ENCODE measurements at regions not wholly inside any gene's neighbourhood (a gene's known extent, or its start where the extent isn't known, plus 50 kb on each side); places are given as distances from the start of the nearest gene placed in this dataset.

- Histone ChIP-seq H3K18ac (ENCODE audit: low read depth in 1 of 2, low read length in 2 of 2) (no peak overlapping the region), H3K9ac (ENCODE audit: low read length) (no peak overlapping the region), H3K23ac (ENCODE audit: low read length in 2 of 2) (no peak overlapping the region), H2BK15ac (ENCODE audit: low read depth, poor library complexity, severe bottlenecking) (no peak overlapping the region), H3K79me1 (replicated peaks; ENCODE audit: low read length, poor library complexity, severe bottlenecking) (no peaks in the 10 kb centered on the region), H2BK12ac (ENCODE audit: low read length in 2 of 2) (no peak overlapping the region), H2BK120ac (ENCODE audit: low read depth, low read length) (no peak overlapping the region), H4K8ac (ENCODE audit: low read length) (no peak overlapping the region), H3K4me3 (ENCODE audit: insufficient read depth in 1 of 2, low read depth in 1 of 2, low read length in 2 of 2) (no peak overlapping the region), H3K36me3 (ENCODE audit: control insufficient read depth in 1 of 2, insufficient read depth in 2 of 2, low read depth in 1 of 2, low read length in 2 of 2) (no peaks in the 10 kb centered on the region), H3K9me3 (ENCODE audit: control insufficient read depth, low read length) (no peaks in the 10 kb centered on the region), H3K27ac (ENCODE audit: low read length, poor library complexity, severe bottlenecking) (no peak overlapping the region), H2AFZ (ENCODE audit: low read depth, low read length) (no peak overlapping the region), H3K27me3 (ENCODE audit: control insufficient read depth in 1 of 2, insufficient read depth in 1 of 2, low read length in 2 of 2) (no peaks in the 10 kb centered on the region), H3K4me1 (ENCODE audit: control insufficient read depth, insufficient read depth, low read depth, low read length) (no peaks in the 10 kb centered on the region), H2BK5ac (ENCODE audit: low read depth, low read length, poor library complexity, severe bottlenecking) (no peak overlapping the region), H3K4ac (ENCODE audit: low read depth in 1 of 2, low read length in 2 of 2) (no peak overlapping the region), H3K14ac (ENCODE audit: low read length in 2 of 2) (no peak overlapping the region), H2AK5ac (ENCODE audit: low read length, severe bottlenecking) (no peak overlapping the region), H3K4me2 (ENCODE audit: low read length, poor library complexity, severe bottlenecking) (no peak overlapping the region), H4K91ac (ENCODE audit: low read length) (no peak overlapping the region)
- WGBS, result 58% methylated on average over 1 of the region's 2 CpGs
- DNase-seq, result peak; percentile 7
Measured at GRCh38 chr11:22927793-22928192, 67.5 kb upstream of the CCDC179 start.

- Histone ChIP-seq H3K18ac (ENCODE audit: low read depth in 1 of 2, low read length in 2 of 2) (no peak overlapping the region), H3K4me2 (ENCODE audit: low read length, poor library complexity, severe bottlenecking) (no peak overlapping the region), H3K4ac (ENCODE audit: low read depth in 1 of 2, low read length in 2 of 2) (no peak overlapping the region), H3K27me3 (ENCODE audit: control insufficient read depth in 1 of 2, insufficient read depth in 1 of 2, low read length in 2 of 2) (no peaks in the 10 kb centered on the region), H2BK15ac (ENCODE audit: low read depth, poor library complexity, severe bottlenecking) (no peak overlapping the region), H4K8ac (ENCODE audit: low read length) (no peak overlapping the region), H2BK5ac (ENCODE audit: low read depth, low read length, poor library complexity, severe bottlenecking) (no peak overlapping the region), H2AFZ (ENCODE audit: low read depth, low read length) (no peak overlapping the region), H3K14ac (ENCODE audit: low read length in 2 of 2) (no peak overlapping the region), H2BK120ac (ENCODE audit: low read depth, low read length) (no peak overlapping the region), H3K27ac (ENCODE audit: low read length, poor library complexity, severe bottlenecking) (no peak overlapping the region), H3K36me3 (ENCODE audit: control insufficient read depth in 1 of 2, insufficient read depth in 2 of 2, low read depth in 1 of 2, low read length in 2 of 2) (no peaks in the 10 kb centered on the region), H3K79me1 (replicated peaks; ENCODE audit: low read length, poor library complexity, severe bottlenecking) (no peaks in the 10 kb centered on the region), H3K4me3 (ENCODE audit: insufficient read depth in 1 of 2, low read depth in 1 of 2, low read length in 2 of 2) (no peak overlapping the region), H3K4me1 (ENCODE audit: control insufficient read depth, insufficient read depth, low read depth, low read length) (no peaks in the 10 kb centered on the region), H3K23ac (ENCODE audit: low read length in 2 of 2) (no peak overlapping the region), H2AK5ac (ENCODE audit: low read length, severe bottlenecking) (no peak overlapping the region), H4K91ac (ENCODE audit: low read length) (no peak overlapping the region), H2BK12ac (ENCODE audit: low read length in 2 of 2) (no peak overlapping the region), H3K9ac (ENCODE audit: low read length) (no peak overlapping the region), H3K9me3 (ENCODE audit: control insufficient read depth, low read length) (no peaks in the 10 kb centered on the region)
- peak; percentile 7 for DNase-seq
- WGBS, result 82% methylated on average over 4 of the region's 5 CpGs
Measured at GRCh38 chr11:22928207-22928917, 68.1 kb upstream of the CCDC179 start.

GRCh38 chr11:22930816-22931594 lies 70.7 kb upstream of the CCDC179 start:
- no peak overlapping the region for H3K4me2 ChIP-seq (ENCODE audit: low read length, poor library complexity, severe bottlenecking)
- H2AK5ac ChIP-seq (ENCODE audit: low read length, severe bottlenecking), result no peak overlapping the region
- H3K9ac ChIP-seq (ENCODE audit: low read length), result no peak overlapping the region
- no peak overlapping the region for H2BK12ac ChIP-seq (ENCODE audit: low read length in 2 of 2)
- no peak overlapping the region for H2AFZ ChIP-seq (ENCODE audit: low read depth, low read length)
- H3K27ac ChIP-seq (ENCODE audit: low read length, poor library complexity, severe bottlenecking), result no peak overlapping the region
- H3K27me3 ChIP-seq (ENCODE audit: control insufficient read depth in 1 of 2, insufficient read depth in 1 of 2, low read length in 2 of 2), result no peaks in the 10 kb centered on the region
- H3K4me3 ChIP-seq (ENCODE audit: insufficient read depth in 1 of 2, low read depth in 1 of 2, low read length in 2 of 2), result no peak overlapping the region
- no peak for DNase-seq
- WGBS, result 82% methylated on average over 5 of the region's 5 CpGs
- H3K23ac ChIP-seq (ENCODE audit: low read length in 2 of 2), result no peak overlapping the region
- no peak overlapping the region for H2BK5ac ChIP-seq (ENCODE audit: low read depth, low read length, poor library complexity, severe bottlenecking)
- H3K18ac ChIP-seq (ENCODE audit: low read depth in 1 of 2, low read length in 2 of 2), result no peak overlapping the region
- H3K9me3 ChIP-seq (ENCODE audit: control insufficient read depth, low read length), result no peaks in the 10 kb centered on the region
- no peak overlapping the region for H3K14ac ChIP-seq (ENCODE audit: low read length in 2 of 2)
- no peak overlapping the region for H4K91ac ChIP-seq (ENCODE audit: low read length)
- H3K79me1 ChIP-seq (replicated peaks; ENCODE audit: low read length, poor library complexity, severe bottlenecking), result no peaks in the 10 kb centered on the region
- H4K8ac ChIP-seq (ENCODE audit: low read length), result no peak overlapping the region
- H3K4me1 ChIP-seq (ENCODE audit: control insufficient read depth, insufficient read depth, low read depth, low read length), result no peaks in the 10 kb centered on the region
- H3K4ac ChIP-seq (ENCODE audit: low read depth in 1 of 2, low read length in 2 of 2), result no peak overlapping the region
- no peaks in the 10 kb centered on the region for H3K36me3 ChIP-seq (ENCODE audit: control insufficient read depth in 1 of 2, insufficient read depth in 2 of 2, low read depth in 1 of 2, low read length in 2 of 2)
- no peak overlapping the region for H2BK120ac ChIP-seq (ENCODE audit: low read depth, low read length)
- no peak overlapping the region for H2BK15ac ChIP-seq (ENCODE audit: low read depth, poor library complexity, severe bottlenecking)

- Histone ChIP-seq H3K18ac (ENCODE audit: low read depth in 1 of 2, low read length in 2 of 2) (no peak overlapping the region), H2BK5ac (ENCODE audit: low read depth, low read length, poor library complexity, severe bottlenecking) (no peak overlapping the region), H3K4me1 (ENCODE audit: control insufficient read depth, insufficient read depth, low read depth, low read length) (no peaks in the 10 kb centered on the region), H3K9ac (ENCODE audit: low read length) (no peak overlapping the region), H3K4me2 (ENCODE audit: low read length, poor library complexity, severe bottlenecking) (no peak overlapping the region), H3K4me3 (ENCODE audit: insufficient read depth in 1 of 2, low read depth in 1 of 2, low read length in 2 of 2) (no peak overlapping the region), H3K23ac (ENCODE audit: low read length in 2 of 2) (no peak overlapping the region), H3K9me3 (ENCODE audit: control insufficient read depth, low read length) (no peaks in the 10 kb centered on the region), H4K8ac (ENCODE audit: low read length) (no peak overlapping the region), H2BK120ac (ENCODE audit: low read depth, low read length) (no peak overlapping the region), H2BK15ac (ENCODE audit: low read depth, poor library complexity, severe bottlenecking) (no peak overlapping the region), H2AK5ac (ENCODE audit: low read length, severe bottlenecking) (no peak overlapping the region), H2BK12ac (ENCODE audit: low read length in 2 of 2) (no peak overlapping the region), H3K14ac (ENCODE audit: low read length in 2 of 2) (no peak overlapping the region), H3K27me3 (ENCODE audit: control insufficient read depth in 1 of 2, insufficient read depth in 1 of 2, low read length in 2 of 2) (no peaks in the 10 kb centered on the region), H3K4ac (ENCODE audit: low read depth in 1 of 2, low read length in 2 of 2) (no peak overlapping the region), H3K79me1 (replicated peaks; ENCODE audit: low read length, poor library complexity, severe bottlenecking) (no peaks in the 10 kb centered on the region), H3K36me3 (ENCODE audit: control insufficient read depth in 1 of 2, insufficient read depth in 2 of 2, low read depth in 1 of 2, low read length in 2 of 2) (no peaks in the 10 kb centered on the region), H3K27ac (ENCODE audit: low read length, poor library complexity, severe bottlenecking) (no peak overlapping the region), H2AFZ (ENCODE audit: low read depth, low read length) (no peak overlapping the region), H4K91ac (ENCODE audit: low read length) (no peak overlapping the region)
- no peak for DNase-seq
- WGBS, result 100% methylated on average over 1 of the region's 1 CpG
Measured at GRCh38 chr11:22938691-22939090, 78.4 kb upstream of the CCDC179 start.
